HuH-7 (cell line): ENCODE measurements at regions not wholly inside any gene's neighbourhood (a gene's known extent, or its start where the extent isn't known, plus 50 kb on each side); places are given as distances from the start of the nearest gene placed in this dataset.

Experiments used
- DNase-seq: peaks from one replicate; pipeline ENCODE4 v3.0.0; 2011; ENCODE audit warnings: low spot score

DNA sequence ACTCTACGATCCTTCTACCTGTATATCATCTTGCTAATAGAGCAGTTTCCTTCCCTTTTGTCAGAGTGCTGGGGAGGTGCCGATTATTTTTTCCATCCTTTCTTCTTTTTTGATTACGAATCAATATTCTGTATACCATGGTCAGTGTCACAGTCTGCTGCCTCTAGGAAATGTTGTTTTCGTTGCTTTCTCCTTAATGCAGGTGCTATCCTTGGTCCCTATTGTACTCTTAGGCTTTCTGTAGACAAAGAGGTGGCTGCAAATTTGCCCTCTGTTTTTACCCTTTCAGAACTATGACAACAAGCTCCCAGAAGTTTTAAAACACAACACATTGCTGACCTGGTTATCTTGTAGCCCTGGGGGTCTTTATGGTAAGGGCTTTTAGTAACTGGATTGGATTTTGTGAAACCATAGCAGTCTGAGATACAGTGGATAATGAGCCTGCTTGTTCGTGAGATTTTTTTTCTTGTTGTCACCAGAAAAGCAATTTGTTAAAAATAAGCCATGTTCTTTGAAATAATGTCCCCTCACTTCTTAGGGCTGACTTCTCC lies 430.3 kb upstream of the TPM1 start:
- DNase-seq: no peak

DNA sequence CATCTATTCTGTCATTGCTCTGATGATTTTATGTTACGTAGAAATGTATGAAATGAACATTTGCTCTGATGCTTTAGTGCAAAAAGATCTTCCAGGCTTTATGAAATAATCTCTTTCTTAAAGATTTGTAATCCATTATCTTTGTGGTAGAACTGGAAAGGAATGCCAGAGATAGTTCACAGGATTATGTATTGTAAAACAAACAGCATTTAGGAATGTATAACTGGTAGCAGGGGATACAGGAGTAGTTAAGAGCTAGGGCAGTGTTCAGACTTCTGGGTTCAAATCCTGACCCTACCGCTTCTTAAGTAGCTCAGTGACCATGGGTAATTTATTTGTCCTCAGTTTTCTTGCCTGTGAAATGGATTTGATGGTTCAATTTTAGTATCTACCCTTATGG lies 429.8 kb upstream of the TPM1 start:
- DNase-seq: no peak

DNA sequence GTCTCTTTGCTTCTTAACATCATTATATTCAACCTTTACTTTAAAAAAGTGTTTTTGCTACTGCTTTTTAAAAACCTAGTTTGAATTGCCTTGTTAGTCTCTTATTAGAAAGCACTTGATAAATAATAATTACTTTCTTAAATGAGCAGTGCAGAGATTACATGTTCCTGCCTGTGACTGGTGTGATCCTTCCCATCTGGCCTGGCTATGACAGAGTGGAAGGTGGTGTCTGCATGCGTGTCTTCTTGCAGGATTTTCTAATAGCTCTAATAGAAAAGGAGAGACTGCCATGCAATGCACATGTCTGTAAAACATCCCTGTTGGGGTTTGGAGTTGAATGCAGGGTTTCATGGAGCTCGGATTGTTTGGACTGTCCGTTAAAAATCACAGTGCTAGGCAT lies 425.8 kb upstream of the TPM1 start:
- no peak for DNase-seq

DNA sequence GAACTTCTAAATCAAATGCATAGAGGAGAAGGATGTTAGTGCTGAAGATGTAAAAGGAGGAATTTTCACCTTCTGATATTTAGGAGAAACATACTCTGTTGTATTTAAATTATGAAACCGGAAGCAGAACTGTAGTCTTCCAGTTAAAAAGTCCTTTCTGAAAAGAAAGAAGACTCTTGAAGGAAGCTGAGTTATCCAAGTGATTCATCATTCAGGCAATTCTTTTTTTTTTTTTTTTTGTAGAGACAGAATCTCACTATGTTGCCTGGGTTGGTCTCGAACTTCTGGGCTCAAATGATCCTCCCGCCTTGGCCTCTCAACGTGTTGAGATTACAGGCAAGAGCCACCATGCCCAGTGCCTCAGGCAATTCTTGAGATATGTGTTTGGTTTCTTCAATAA lies 424.8 kb upstream of the TPM1 start:
- no peak for DNase-seq

DNA sequence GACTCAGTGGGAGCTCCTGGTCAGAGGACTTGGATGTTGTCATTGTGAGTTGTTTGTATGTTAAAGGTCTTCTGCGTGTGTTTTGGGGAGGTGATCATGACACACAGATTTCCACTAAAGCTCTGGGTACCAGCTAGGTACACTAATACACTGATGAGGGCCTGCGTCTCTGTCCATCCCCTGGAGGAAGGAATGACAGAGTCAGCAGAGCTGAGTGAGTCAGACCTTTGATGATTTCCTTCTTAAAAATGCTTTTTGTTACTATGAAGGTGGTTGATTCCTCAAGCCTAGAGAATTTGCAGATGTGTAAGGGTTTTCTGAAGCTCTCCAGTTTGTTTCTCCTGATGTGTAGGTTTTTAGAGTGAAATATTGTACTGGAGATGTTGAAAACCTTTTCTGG lies 424.1 kb upstream of the TPM1 start:
- DNase-seq: no peak

DNA sequence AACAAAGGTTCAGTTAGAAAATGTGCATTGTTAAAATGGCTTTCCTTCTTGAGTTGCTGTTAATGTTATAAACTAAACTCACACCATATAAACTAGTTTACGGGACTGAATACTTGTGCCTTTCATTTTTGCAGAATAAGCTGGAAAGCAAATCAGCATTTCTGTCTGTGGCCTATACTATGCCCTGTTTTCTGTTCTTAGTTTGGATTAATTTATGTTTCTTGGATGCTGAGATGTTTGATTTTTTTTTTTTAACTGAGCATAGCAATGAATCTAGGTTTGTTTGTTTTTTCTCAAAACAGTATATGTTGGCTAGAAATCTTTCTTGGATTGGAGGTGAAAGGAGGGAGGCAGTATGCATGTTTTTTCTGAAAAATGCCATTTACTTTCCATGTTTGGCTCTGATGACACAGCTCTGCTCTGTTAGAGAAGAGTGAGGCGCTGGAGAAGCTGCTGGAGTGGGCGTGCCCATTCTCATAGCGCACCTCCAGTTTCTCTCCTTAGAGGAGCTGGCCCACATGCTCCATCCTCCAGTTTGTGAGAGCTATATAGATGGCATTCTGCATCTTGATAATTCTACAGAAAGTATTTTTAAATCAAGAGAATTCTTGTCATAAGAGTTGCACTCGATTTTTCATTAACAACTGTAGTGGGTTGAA lies 423.6 kb upstream of the TPM1 start:
- DNase-seq: no peak

DNA sequence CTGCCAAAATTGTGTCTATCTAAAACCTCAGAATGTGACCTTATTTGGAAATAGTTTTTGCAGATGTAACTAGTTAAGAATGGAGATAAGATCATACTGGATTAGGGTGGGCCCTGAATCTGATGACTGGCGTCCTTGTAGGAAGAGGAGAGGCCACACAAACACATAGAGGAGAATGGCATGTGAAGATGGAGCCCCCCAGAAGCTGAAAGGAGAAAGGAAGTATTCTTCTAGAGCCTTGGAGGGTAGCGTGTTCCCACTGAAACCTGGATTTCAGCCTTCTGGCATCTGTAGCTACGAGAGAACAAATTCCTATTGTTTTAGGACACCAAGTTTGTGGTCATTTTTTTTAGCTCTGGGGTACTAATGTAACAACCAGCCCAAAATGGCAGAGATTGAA lies 423.0 kb upstream of the TPM1 start:
- DNase-seq: no peak

DNA sequence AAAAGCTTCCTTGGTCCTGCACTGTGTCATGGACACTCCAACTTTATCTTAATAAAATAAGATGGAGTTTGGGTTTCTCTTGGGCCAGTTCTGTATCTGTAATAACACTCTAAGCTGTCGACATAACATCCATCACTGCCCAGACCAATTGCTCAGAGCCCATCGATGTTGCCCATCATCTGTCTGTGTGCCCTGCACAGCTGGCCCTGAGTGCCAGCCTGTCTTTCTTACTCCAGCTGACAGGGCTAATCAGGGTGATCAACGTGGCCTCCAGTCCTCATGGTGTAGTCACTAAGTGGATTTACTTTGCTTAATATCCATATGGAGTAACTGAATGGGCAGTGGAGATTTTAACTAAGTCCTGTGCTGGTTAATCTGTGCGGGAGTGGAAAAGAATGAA lies 419.8 kb upstream of the TPM1 start:
- DNase-seq: no peak

DNA sequence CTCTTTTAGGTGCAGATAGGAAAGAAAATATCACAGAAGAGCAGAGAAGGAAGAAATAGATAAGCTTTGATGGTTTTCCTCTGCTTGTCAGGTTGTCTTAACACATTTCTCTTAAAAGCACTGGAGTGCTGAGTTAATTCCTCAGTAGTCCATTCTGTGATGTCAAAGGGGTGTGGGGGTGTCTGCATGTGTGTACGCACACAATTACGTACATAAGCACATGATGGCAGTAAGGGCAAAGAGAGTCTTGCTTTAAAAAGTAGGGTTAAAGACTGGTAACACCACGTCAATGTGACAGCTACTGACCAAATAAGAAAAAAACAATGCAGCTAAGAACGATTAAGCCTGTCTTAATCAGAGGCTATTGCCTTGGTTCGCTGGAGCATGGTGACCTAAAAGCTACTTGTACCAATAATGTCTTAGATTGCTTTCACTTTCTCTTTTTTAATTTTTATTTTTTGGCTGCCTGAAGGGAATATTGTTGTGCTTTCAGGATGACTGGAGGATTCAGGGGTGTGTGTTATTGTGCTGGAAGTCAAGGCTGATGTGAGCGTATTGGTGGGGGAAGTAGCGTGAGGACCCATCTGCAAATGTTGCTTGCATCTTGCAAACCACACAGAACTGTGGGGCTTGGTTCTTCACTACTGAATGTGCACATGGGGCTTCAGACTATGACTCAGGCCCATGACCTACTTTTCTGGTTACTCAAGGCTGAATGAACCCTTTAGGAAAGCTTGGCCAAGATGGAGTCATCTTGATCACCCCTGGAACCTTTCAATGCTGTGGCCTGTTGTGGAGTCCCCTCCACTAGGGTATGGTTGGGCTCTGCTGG lies 417.8 kb upstream of the TPM1 start:
- DNase-seq: no peak

DNA sequence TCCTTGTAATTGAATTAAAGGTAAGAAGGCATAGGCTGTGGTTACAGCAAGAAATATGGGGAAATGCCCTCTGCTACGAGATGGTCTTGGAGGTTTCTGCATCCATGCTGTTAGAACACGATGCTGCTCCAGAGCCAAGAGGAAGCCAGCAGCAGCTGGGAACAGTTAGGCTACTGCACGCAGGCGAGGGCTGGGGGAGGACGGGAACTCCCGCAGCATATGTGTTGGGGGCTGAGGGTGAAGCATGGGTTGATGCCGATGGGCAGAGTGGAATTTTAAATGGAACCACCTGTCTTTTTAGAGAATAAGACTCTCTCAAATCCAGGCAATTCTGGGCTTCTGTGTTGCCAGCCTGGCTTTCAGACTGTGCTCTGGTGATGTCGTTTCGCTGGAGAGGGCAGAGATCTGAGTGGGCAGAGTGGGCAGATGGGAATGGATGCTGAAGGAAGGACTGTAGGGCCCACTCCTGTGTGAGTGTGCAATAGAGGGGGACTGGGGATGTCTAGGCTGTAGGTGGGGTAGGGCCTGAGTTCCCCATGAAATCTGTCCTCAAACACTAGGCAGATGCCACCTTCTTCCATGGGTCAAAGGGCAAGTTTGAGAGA lies 417.0 kb upstream of the TPM1 start:
- no peak for DNase-seq

DNA sequence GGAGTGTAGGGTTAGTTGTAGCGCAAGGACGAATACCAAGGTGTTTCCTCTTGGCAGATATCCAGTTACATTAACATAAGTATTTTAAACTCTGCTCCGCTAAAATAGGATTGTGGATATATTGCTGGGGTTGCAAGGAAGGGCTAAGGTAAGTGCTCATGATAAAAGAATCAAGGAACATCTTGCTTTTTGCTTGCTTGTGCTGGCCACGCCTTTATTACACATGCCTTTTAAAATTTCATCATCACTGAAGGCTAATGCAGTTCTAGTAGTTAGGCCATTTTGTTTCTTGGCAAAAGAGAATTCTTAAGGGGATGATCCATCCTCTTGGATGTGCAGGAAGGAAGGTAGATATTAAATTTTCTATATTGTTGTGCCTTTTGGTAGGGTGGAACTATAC lies 415.6 kb upstream of the TPM1 start:
- no peak for DNase-seq

DNA sequence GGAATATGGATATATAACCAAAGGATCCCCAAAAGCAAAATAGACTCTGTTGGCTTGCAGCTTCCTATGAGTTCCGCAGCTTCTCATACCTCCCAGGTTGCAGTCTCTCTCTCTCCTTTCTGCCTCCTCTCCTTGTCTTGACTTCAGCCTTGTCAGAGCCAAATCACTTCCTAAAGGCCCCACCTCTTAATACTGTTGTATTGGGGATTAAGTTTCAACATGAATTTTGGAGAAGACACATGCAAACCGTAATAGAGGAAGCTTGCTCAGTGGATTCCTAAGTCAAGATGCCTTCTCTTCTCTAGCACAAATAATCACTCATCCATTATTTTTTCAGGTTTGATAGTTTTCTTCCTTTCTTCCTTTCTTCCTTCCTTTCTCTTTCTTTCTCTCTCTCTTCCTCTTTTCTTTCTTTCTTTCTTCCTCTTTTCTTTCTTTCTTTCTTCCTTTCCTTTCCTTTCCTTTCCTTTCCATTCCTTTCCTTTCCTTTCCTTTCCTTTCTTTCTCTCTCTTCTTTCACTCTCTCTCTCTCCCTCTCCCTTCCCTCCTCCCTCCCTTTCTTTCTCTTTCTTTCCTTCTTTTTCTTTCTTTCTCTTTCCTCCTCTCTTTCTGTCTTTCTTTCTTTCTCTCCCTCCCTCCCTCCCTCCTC lies 411.3 kb upstream of the TPM1 start:
- no peak for DNase-seq

DNA sequence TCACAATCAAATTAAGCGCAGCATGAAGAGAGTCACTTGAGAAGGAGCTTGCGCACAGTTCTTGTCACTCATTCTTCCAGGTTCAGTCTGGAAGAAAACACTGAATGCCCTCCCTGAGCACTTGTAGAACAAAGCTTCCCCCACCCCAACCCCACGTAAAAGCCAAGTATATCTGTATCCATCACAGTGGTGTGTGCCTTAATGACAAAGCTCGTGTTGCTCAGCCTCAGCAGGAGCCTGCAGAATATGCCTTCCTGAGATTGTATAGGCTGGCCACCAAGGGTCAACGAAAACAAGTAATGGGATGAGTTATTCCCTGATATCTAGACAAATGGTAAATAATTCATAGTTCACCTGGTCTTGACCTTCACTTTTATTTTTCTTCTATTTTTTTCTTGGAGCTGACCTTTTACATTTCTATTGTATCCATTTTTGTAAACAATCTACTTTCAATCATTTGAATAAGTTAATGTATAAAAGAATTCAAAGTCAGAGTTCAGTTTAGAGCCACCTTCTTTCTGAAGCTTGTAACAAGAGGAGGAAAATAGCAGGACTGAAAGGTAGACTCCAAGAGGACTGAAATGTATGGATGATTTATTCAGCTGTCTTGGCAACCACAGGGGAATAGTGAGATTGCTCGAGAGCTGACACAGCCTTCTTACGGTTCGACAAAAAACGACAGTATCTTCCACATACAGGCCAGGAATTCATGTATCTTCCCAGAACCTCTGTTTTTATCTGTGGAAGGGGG lies 405.5 kb upstream of the TPM1 start:
- DNase-seq: no peak

DNA sequence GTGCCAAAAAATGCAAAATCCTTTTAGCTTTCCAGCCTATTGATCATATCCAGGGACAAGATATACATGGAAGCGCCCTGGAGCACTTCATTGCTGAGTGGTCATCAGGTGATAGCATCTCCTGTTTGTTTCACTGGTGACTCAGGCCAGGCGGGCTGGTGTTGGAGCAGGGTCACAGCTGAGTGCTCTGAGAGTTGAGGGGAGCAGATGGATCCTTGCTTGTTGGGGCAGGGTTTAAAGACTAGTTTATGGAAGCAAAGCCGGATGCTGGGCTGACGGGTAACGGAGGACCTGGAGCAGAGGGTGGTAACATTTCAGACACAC lies 405.0 kb upstream of the TPM1 start:
- no peak for DNase-seq

DNA sequence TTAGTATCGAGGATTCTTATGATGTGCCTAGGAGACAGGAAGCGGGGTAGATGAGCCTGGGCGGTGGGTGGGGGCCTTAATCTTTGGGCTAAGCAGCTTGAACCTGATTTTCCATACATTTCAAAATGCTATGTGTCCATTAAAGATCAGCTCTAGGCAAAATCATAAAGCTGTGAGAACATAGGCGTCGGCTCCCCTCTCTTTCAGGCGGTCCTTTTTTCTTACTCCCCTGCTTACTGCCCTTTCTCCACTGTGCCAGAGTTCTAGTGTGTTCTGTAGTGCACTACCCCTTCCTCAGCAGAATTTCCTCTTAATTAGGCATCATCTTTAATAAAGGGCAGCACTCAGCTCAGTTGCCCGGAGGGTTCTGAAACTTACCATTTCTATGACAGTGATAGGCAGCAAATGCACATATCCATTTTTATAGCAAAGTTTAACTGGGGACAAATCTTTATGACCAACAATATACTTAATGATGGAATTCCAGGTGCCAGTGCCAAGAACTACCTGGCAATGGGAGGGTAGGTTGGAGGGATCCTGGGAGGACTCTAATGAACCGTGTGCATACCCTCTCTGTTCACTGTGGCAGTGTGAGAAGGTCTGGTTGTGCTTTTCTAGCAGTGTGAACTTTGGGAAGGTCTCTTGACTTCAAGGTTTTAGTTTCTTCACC lies 404.5 kb upstream of the TPM1 start:
- DNase-seq: no peak

DNA sequence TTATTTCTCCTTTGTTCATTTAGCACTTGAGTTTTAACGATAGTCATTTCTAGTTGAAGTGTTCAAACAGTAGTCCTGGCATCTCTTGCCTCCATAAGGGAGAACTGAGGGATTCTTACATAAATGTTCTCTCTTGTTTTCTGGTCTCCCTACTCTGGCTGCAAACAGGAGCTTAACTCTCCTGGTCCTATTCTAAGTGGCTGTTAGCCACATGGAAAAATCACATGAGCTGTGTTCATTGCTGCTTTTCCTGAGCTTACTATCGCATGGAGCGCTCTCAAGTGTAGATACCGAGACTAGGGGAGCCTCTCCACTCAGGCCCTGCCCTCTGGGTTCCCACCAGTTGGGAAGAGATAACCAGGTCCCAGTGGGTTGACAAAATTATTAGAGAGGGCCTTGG lies 403.1 kb upstream of the TPM1 start:
- DNase-seq: no peak

DNA sequence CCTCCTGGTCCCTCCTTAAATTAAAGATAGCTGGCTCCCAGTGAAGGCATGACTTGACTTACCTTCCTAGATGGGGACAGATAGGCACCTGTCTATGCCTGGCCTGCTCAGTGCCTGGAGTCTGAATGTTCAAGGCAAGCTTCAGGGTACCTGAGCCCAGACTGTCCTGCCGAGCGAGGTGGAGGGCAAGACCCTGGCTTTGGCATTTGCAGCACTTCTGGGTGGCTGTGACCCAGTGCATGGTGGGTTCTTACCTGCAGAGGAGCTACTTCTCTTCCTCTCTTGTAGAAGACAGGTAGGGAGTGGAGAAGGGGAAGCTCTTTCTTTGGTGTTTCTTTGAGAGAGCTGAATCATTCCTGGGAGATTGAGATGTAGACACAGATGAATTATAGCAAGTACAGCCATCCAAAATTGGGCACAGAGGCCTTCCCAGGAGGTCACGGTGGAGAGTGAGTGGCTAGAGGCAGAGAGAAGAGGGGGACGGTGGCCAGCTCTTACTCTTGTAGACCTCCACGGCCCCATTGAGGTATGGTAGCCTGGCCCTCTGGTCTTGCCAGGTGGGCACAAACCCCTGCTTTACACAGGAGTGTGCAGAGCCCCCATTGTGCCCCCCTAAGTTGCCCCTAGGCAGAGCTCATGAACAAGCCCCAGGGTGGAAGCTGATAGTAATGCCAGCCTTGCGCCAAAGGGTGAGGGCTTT lies 402.5 kb upstream of the TPM1 start:
- DNase-seq: no peak

DNA sequence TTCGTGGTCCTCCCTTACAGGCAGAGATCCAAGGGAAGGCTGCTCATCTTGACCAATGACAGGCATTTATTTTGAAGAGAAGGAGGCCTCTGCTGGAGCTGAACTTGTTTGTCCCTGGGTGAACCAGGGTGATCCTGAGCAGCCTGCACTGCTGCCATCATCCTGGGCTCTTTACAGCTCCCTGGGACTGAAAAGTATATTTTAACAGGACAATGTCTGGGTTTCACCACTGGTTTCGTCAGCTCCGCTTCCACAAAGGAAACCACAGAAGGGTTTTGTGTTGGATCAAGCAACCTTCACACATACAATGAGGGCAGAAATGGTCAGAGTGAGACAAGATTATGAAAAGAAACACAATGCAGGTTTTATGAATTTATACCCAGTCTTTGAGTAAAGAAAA lies 400.7 kb upstream of the TPM1 start:
- no peak for DNase-seq

DNA sequence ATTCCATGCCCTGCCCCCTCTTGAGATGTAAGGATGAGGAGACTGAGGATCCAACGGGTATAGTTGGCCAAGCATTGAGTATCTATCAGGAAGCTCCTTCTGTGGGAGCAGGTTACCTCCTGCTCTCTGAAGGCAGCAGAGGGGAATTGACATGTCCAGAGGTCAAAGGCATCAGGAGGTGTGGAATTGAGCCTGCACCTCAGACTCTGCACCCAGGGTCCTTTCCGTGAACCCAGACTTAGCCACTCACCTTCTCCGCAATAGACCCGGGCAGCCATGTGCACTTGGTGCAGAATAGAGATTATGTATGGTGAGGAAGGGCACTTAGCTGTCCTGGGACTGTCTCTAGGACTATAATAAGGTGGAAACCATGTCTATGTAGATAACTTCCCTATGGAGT lies 399.0 kb upstream of the TPM1 start:
- DNase-seq: no peak

DNA sequence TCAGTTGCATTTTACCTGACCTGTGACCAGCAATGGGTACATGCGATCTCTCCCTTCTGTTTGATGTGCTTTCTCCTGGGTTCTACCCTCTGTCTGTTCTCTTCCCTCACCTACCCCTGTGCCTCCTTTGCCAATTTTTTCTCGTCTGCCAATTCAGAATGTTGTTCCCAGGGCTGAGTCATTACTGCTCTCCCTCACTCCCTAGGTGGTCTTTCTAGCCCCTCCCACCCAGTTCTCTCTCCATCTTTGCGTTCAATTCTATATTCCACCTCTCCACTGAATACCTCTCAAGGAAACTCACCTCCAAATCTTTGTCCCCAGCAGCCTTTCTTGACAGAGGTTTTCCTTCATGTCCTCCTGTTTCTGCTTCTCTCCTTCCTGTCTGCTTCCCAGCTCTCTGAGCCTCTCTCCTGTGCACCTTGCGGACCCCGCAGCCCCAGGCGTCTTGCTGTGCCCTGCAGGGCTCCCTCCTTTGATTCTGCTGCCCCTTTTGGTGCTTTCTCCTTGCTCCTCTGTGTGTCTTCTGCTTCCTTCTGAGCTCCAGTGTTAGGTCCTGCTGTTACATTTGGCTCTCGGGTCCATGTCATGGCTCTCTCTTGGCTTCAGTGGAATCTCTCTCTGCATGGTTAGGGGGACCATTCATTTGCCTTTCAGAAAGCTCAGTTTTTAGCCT lies 398.2 kb upstream of the TPM1 start:
- DNase-seq: no peak
